ENCODE measurements at regions not wholly inside any gene's neighbourhood (a gene's known extent, or its start where the extent isn't known, plus 50 kb on each side); places are given as distances from the start of the nearest gene placed in this dataset.

DNA sequence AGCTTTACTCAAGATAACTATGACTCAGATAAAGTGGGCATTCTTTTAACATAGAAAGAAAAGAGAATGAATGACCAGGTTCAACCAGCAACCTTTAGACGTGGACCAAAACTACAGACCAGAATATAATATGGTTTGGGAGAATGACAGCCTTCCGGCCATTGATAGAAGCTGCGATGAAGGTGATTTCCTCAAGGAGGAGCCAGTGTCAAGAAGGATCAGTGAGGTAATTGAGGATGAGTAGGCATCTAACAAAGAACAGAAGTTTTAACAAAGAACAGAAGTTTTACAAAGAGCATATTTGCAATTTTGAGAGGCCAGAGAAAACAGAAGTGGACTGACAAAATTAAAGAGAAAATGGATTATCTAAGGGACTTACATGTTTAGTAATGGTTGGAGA is 289.0 kb upstream of the AGTR1 start:
- TF ChIP-seq CTCF (IDR thresholded peaks at IDR 0.05): no peak
- no peak for TF ChIP-seq POLR2AphosphoS5 (IDR thresholded peaks at IDR 0.05)
- TF ChIP-seq POLR2A (IDR thresholded peaks at IDR 0.05): no peak

Measured in breast epithelium (tissue), 3 donors.